GM19397 (cell line): ENCODE measurements at regions not wholly inside any gene's neighbourhood (a gene's known extent, or its start where the extent isn't known, plus 50 kb on each side); places are given as distances from the start of the nearest gene placed in this dataset.
"Not testable (repeated sequence)": the region's sequence is repeated elsewhere in the genome, so short reads cannot be mapped to it uniquely, and the experiment has no call there.

Experiments
- ATAC-seq: cut with Tn5 transposase; IDR thresholded peaks from one replicate; pipeline ENCODE4 v1.9.1; 2021; ENCODE audit warnings: mild to moderate bottlenecking, moderate library complexity; ENCODE audit not compliant: unreplicated experiment

- no peak for ATAC-seq
These were observed 275.7 kb downstream of the DAD1 start for GRCh38 chr14:22313172-22313801.

- no peak for ATAC-seq
These were observed 277.4 kb downstream of the DAD1 start for GRCh38 chr14:22311636-22312035.

- ATAC-seq: no peak
These were observed 283.4 kb downstream of the DAD1 start for GRCh38 chr14:22305607-22306006.

GRCh38 chr14:22304326-22304725 is 284.7 kb downstream of the DAD1 start:
- no peak for ATAC-seq

GRCh38 chr14:22303589-22304195 is 285.3 kb downstream of the DAD1 start:
- no peak for ATAC-seq

- no peak for ATAC-seq
These were observed 288.4 kb downstream of the DAD1 start for GRCh38 chr14:22300646-22301045.

GRCh38 chr14:22297376-22297775 is 291.6 kb downstream of the DAD1 start:
- no peak for ATAC-seq

- ATAC-seq: no peak
These were observed 292.3 kb downstream of the DAD1 start for GRCh38 chr14:22296722-22297121.

GRCh38 chr14:22296088-22296487 is 292.9 kb downstream of the DAD1 start:
- no peak for ATAC-seq

- ATAC-seq: no peak
These were observed 297.6 kb downstream of the DAD1 start for GRCh38 chr14:22291406-22291805.

- ATAC-seq: no peak
These were observed 299.5 kb downstream of the DAD1 start for GRCh38 chr14:22289570-22289969.

- ATAC-seq: no peak
These were observed 303.0 kb downstream of the DAD1 start for GRCh38 chr14:22285991-22286390.

- ATAC-seq: no peak
These were observed 306.1 kb downstream of the DAD1 start for GRCh38 chr14:22282949-22283348.

- no peak for ATAC-seq
These were observed 306.6 kb downstream of the DAD1 start for GRCh38 chr14:22282417-22282816.

- ATAC-seq: not testable (repeated sequence)
These were observed 307.6 kb downstream of the DAD1 start for GRCh38 chr14:22281447-22281874.

GRCh38 chr14:22280497-22281316 is 308.3 kb downstream of the DAD1 start:
- no peak for ATAC-seq

GRCh38 chr14:22276913-22277816 is 311.9 kb downstream of the DAD1 start:
- ATAC-seq: no peak

GRCh38 chr14:22271838-22272799 is 316.9 kb downstream of the DAD1 start:
- no peak for ATAC-seq

GRCh38 chr14:22268875-22269274 is 320.1 kb downstream of the DAD1 start:
- no peak for ATAC-seq

GRCh38 chr14:22266683-22267082 is 322.3 kb downstream of the DAD1 start:
- ATAC-seq: no peak
